ENCODE measurements at regions not wholly inside any gene's neighbourhood (a gene's known extent, or its start where the extent isn't known, plus 50 kb on each side); places are given as distances from the start of the nearest gene placed in this dataset.
A peak's percentile ranks its signal among the peaks of the same experiment; 100 is the strongest.

DNA sequence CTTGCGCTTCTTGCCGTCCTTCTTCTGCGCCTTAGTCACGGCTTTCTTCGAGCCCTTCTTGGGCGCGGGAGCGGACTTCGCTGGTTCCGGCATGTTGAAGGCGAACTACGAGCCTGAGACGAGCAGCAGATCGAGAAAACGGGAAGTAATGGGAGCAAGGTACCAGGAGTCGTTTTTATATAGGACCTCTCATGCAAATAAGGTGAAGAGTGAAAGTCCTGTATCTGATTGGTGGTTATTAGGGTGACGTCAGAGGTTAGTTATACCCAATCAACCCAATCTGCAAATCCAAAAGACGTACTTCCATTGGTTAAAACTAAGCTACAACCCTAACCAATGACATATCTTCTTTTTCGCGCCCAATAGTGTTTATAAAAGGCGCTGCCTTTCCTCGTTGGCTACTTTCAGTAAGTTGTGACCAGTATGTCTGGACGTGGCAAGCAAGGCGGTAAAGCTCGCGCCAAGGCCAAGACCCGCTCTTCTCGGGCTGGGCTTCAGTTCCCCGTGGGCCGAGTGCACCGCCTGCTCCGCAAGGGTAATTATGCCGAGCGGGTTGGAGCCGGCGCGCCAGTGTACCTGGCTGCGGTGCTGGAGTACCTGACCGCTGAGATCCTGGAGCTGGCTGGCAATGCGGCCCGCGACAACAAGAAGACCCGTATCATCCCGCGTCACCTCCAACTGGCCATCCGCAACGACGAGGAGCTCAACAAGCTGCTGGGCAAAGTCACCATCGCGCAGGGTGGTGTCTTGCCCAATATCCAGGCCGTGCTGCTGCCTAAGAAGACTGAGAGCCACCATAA, 100.6 kb upstream of the PRSS16 start:
- Histone ChIP-seq H3K4me3 (ENCODE audit: insufficient read depth, low read depth, low read length, poor library complexity, severe bottlenecking) (peak overlapping the region; percentile 79), H3K9me3 (ENCODE audit: control insufficient read depth, low read length) (no peaks in the 10 kb centered on the region)
- DNase-seq, result peak; percentile 63 to 71 (median 64)

DNA sequence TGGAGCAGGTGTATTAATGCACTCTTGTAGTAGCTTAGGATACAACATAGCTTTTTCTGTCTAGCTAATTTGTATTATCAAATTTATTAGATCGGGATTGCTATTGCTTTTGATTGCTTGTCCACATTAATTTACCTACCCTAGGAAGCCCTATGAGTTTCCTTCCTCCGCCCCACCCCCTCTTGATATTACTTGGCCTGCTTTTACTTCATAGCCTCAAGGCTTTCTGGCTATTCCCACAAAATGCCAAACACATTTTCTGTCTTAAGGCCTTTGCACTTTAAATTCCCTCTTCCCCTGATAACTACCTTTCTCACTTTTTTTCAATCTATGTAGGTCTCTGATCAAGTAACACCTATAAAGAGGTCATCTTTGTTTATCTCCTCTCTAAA, 99.1 kb upstream of the PRSS16 start:
- Histone ChIP-seq H3K27ac (ENCODE audit: insufficient read depth, low read length, poor library complexity, severe bottlenecking) (no peak overlapping the region), H3K27me3 (replicated peaks; ENCODE audit: control insufficient read depth, insufficient read depth, low read length, poor library complexity, severe bottlenecking) (no peaks in the 10 kb centered on the region), H3K4me1 (ENCODE audit: control insufficient read depth, insufficient read depth, low read length, poor library complexity, severe bottlenecking) (peaks cover 3% of the 10 kb centered on the region), H3K36me3 (ENCODE audit: control insufficient read depth, insufficient read depth, low read length) (no peaks in the 10 kb centered on the region), H3K9me3 (ENCODE audit: control insufficient read depth, low read length) (no peaks in the 10 kb centered on the region), H3K4me3 (ENCODE audit: insufficient read depth, low read depth, low read length, poor library complexity, severe bottlenecking) (no peak overlapping the region)
- DNase-seq, result no peak

More for the DNA sequence above, 100.6 kb upstream of the PRSS16 start:
- Histone ChIP-seq H3K27ac (ENCODE audit: insufficient read depth, low read length, poor library complexity, severe bottlenecking) (peak overlapping the region; percentile 90), H3K4me1 (ENCODE audit: control insufficient read depth, insufficient read depth, low read length, poor library complexity, severe bottlenecking) (peaks cover 3% of the 10 kb centered on the region), H3K27me3 (replicated peaks; ENCODE audit: control insufficient read depth, insufficient read depth, low read length, poor library complexity, severe bottlenecking) (no peaks in the 10 kb centered on the region), H3K36me3 (ENCODE audit: control insufficient read depth, insufficient read depth, low read length) (no peaks in the 10 kb centered on the region)

DNA sequence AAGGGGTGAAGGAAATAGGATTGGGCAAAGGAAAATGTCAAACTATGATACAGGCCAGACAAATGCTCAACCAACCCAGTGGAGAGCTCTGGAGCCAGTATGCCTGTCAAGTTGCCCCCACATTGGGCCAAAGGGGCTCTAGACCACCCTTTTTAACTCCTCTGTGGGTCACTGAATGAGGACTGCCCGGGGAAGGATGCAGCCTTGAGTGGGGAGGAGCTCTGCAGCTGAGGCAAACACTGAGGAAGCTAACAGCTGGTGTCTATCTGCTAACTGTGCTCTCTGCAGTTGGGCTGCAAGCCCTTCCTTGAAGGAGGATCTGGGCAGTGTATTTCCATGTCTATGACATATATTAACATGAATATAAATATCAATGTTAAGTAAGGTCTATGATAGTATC, 98.4 kb upstream of the PRSS16 start:
- Histone ChIP-seq H3K27me3 (replicated peaks; ENCODE audit: control insufficient read depth, insufficient read depth, low read length, poor library complexity, severe bottlenecking) (no peaks in the 10 kb centered on the region), H3K36me3 (ENCODE audit: control insufficient read depth, insufficient read depth, low read length) (no peaks in the 10 kb centered on the region), H3K27ac (ENCODE audit: insufficient read depth, low read length, poor library complexity, severe bottlenecking) (no peak overlapping the region), H3K4me1 (ENCODE audit: control insufficient read depth, insufficient read depth, low read length, poor library complexity, severe bottlenecking) (peaks cover 3% of the 10 kb centered on the region), H3K9me3 (ENCODE audit: control insufficient read depth, low read length) (no peaks in the 10 kb centered on the region), H3K4me3 (ENCODE audit: insufficient read depth, low read depth, low read length, poor library complexity, severe bottlenecking) (no peak overlapping the region)
- no peak for DNase-seq

DNA sequence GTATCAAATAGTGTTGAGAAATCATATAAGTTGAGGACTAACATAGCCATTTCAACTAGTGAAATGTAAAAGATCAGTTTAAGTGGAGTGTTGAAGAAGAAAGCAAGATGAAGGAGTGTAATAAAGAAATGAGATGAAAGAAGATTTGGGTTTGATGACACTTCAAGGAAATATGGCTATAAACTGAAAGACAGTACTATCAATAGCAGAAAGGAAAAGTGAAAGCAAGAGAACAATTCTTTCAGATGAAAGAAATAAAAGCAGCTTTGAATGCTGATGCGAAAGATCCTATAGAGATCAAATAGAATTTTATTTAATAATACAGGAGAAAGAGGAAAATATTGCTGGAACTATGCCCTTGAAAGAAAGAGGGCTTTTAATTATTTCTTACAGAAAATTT, 92.8 kb upstream of the PRSS16 start:
- Histone ChIP-seq H3K27me3 (replicated peaks; ENCODE audit: control insufficient read depth, insufficient read depth, low read length, poor library complexity, severe bottlenecking) (no peaks in the 10 kb centered on the region), H3K27ac (ENCODE audit: insufficient read depth, low read length, poor library complexity, severe bottlenecking) (peak overlapping the region; percentile 33), H3K4me3 (ENCODE audit: insufficient read depth, low read depth, low read length, poor library complexity, severe bottlenecking) (no peak overlapping the region), H3K4me1 (ENCODE audit: control insufficient read depth, insufficient read depth, low read length, poor library complexity, severe bottlenecking) (peaks cover 5% of the 10 kb centered on the region), H3K36me3 (ENCODE audit: control insufficient read depth, insufficient read depth, low read length) (no peaks in the 10 kb centered on the region), H3K9me3 (ENCODE audit: control insufficient read depth, low read length) (no peaks in the 10 kb centered on the region)
- DNase-seq, result no peak

DNA sequence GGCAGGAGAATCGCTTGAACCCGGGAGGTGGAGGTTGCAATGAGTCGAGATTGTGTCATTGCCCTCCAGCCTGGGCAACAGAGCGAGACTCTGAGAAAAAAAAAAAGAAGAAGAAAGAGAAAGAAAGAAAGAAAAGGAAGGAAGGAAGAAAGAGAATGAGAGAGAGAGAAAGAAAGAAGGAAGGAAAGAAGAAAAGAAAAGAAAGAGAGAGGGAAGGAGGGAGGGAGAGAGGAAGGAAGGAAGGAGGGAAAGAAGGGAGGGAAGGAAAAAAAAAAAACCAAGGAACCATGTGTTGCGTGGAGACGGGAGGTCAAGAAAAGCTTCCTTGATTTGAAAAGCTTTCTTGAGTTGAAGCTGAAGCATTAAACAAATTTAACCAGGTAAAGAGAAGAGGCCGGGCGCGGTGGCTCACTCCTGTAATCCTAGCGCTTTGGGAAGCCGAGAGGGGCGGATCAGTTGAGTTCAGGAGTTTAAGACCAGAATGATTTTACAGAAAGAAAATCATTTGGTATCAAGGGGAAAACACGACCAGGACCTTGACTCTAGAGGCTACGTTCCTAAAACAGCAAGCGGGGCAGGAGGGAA, 90.5 kb upstream of the PRSS16 start:
- Histone ChIP-seq H3K4me3 (ENCODE audit: insufficient read depth, low read depth, low read length, poor library complexity, severe bottlenecking) (no peak overlapping the region), H3K27ac (ENCODE audit: insufficient read depth, low read length, poor library complexity, severe bottlenecking) (no peak overlapping the region), H3K36me3 (ENCODE audit: control insufficient read depth, insufficient read depth, low read length) (no peaks in the 10 kb centered on the region), H3K4me1 (ENCODE audit: control insufficient read depth, insufficient read depth, low read length, poor library complexity, severe bottlenecking) (peaks cover 5% of the 10 kb centered on the region), H3K9me3 (ENCODE audit: control insufficient read depth, low read length) (no peaks in the 10 kb centered on the region), H3K27me3 (replicated peaks; ENCODE audit: control insufficient read depth, insufficient read depth, low read length, poor library complexity, severe bottlenecking) (no peaks in the 10 kb centered on the region)
- DNase-seq, result no peak

DNA sequence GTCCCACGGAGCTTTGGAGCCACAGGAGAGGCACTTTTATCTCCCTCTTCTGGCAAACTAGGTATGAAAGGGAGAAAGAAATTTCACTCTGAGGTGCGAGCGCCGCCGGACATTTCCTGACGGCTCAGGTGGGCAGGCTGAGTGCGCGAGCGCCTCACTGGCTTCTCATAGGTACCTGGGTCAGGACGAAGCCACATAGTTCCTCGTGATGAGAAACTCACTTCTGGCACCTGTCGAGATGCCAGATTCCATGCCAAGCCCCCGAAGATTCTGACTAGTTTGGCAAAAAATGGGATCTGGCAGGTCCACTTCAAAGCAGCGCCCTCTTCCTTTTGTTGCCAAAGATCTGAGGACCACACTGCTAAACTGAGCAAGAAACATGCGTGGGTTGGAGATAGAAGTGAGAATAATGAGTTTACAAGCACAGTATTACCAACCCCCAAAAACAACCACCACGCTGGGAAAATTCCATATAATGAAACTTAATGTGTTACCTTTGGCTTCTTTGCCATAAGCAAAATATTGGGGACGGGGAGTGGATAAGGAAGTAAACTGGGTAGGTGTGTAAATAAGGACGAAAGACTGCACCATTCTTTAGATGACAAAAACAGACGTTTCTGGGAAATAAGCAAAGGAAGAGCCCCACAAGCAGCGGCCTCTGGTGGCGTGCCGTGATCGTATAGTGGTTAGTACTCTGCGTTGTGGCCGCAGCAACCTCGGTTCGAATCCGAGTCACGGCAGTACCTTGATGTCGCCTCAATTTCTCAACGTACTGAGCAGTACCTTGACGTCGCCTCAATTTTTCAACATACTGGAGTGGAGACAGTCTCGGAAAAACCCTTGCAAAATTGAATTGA, 89.8 kb upstream of the PRSS16 start:
- Histone ChIP-seq H3K4me1 (ENCODE audit: control insufficient read depth, insufficient read depth, low read length, poor library complexity, severe bottlenecking) (peaks cover 5% of the 10 kb centered on the region), H3K9me3 (ENCODE audit: control insufficient read depth, low read length) (no peaks in the 10 kb centered on the region), H3K27ac (ENCODE audit: insufficient read depth, low read length, poor library complexity, severe bottlenecking) (no peak overlapping the region), H3K36me3 (ENCODE audit: control insufficient read depth, insufficient read depth, low read length) (no peaks in the 10 kb centered on the region), H3K27me3 (replicated peaks; ENCODE audit: control insufficient read depth, insufficient read depth, low read length, poor library complexity, severe bottlenecking) (no peaks in the 10 kb centered on the region), H3K4me3 (ENCODE audit: insufficient read depth, low read depth, low read length, poor library complexity, severe bottlenecking) (peak overlapping the region; percentile 37)
- DNase-seq, result peak; percentile 68 to 78 (median 77)

DNA sequence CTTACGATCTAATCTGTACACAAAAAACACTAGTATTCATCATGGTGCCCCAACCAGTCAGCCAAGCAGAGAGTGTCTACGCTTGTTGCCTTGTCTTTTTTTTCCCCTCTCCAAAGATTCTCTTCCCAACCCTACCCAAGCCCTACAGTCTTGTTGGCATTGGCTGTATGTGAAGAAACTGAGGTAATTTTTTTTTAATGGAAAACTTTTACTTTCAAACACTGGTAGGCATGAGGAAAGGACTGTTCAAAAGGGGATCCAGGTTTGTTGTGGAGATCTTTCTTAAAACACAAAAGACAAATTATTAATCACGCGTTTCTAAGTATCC, 89.2 kb upstream of the PRSS16 start:
- Histone ChIP-seq H3K4me3 (ENCODE audit: insufficient read depth, low read depth, low read length, poor library complexity, severe bottlenecking) (no peak overlapping the region), H3K27ac (ENCODE audit: insufficient read depth, low read length, poor library complexity, severe bottlenecking) (no peak overlapping the region)

DNA sequence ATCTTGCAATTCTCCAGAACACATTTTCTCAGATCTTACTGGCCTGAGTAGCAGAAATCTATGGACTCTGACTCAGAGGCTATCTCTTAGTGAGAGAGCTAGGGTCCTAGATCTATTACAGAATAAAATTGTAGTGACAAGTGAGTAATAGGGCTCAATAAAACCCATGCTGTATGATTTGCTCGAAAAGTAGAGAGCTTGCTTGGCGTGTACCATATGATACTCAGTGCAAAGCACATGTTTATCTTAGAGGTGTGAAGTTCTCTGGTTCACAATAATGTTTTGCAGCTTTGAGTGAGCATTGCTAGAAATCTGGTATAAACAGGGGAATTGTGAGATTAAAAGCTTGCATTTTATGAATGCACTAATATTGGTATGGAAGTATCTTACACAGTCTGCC, 87.8 kb upstream of the PRSS16 start:
- Histone ChIP-seq H3K27me3 (replicated peaks; ENCODE audit: control insufficient read depth, insufficient read depth, low read length, poor library complexity, severe bottlenecking) (no peaks in the 10 kb centered on the region), H3K4me3 (ENCODE audit: insufficient read depth, low read depth, low read length, poor library complexity, severe bottlenecking) (no peak overlapping the region), H3K9me3 (ENCODE audit: control insufficient read depth, low read length) (no peaks in the 10 kb centered on the region), H3K4me1 (ENCODE audit: control insufficient read depth, insufficient read depth, low read length, poor library complexity, severe bottlenecking) (peaks cover 5% of the 10 kb centered on the region), H3K36me3 (ENCODE audit: control insufficient read depth, insufficient read depth, low read length) (no peaks in the 10 kb centered on the region), H3K27ac (ENCODE audit: insufficient read depth, low read length, poor library complexity, severe bottlenecking) (no peak overlapping the region)
- DNase-seq, result no peak

More for the DNA sequence above, 89.2 kb upstream of the PRSS16 start:
- peaks cover 5% of the 10 kb centered on the region for H3K4me1 ChIP-seq (ENCODE audit: control insufficient read depth, insufficient read depth, low read length, poor library complexity, severe bottlenecking)
- no peaks in the 10 kb centered on the region for H3K36me3 ChIP-seq (ENCODE audit: control insufficient read depth, insufficient read depth, low read length)
- H3K9me3 ChIP-seq (ENCODE audit: control insufficient read depth, low read length), result no peaks in the 10 kb centered on the region
- H3K27me3 ChIP-seq (replicated peaks; ENCODE audit: control insufficient read depth, insufficient read depth, low read length, poor library complexity, severe bottlenecking), result no peaks in the 10 kb centered on the region
- no peak for DNase-seq

DNA sequence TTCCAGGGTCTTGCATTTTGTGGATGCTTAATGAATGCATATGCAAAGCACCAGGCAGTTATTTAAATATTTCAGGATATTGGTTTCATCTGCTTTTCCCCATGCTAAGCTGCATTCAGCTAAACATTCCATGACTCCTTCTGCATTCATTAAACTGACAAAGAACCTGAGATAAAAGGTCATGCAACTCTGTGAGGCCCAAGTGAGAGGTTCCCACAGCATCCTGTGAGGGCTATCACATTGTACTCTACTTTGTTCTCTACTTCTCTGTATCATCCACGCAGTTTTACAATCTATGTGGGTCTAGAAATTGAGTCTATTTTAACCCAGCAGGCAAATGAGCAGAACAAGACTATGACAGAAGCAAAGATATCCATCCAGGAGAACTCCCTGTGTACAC, 86.4 kb upstream of the PRSS16 start:
- H3K4me3 ChIP-seq (ENCODE audit: insufficient read depth, low read depth, low read length, poor library complexity, severe bottlenecking), result no peak overlapping the region
- no peaks in the 10 kb centered on the region for H3K4me1 ChIP-seq (ENCODE audit: control insufficient read depth, insufficient read depth, low read length, poor library complexity, severe bottlenecking)
- H3K27me3 ChIP-seq (replicated peaks; ENCODE audit: control insufficient read depth, insufficient read depth, low read length, poor library complexity, severe bottlenecking), result no peaks in the 10 kb centered on the region
- no peak for DNase-seq
- no peaks in the 10 kb centered on the region for H3K9me3 ChIP-seq (ENCODE audit: control insufficient read depth, low read length)
- no peaks in the 10 kb centered on the region for H3K36me3 ChIP-seq (ENCODE audit: control insufficient read depth, insufficient read depth, low read length)
- H3K27ac ChIP-seq (ENCODE audit: insufficient read depth, low read length, poor library complexity, severe bottlenecking), result no peak overlapping the region

DNA sequence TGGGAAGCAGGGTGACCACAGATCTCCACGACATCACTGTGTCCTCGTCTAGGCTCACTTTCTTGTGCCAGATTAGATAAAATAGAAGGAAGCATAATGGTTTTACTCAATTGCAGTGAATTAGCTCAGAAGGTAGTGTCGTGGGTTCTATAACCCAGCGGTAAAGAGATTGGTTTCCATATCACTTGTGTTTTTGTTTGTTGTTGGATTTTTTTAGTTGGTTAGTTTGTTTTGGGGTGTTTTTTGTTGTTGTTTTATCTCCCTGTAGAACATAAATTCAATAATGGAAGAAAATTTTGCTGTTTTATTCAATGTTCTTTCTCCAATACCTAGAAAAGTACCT, 85.9 kb upstream of the PRSS16 start:
- H3K27ac ChIP-seq (ENCODE audit: insufficient read depth, low read length, poor library complexity, severe bottlenecking), result no peak overlapping the region
- no peaks in the 10 kb centered on the region for H3K27me3 ChIP-seq (replicated peaks; ENCODE audit: control insufficient read depth, insufficient read depth, low read length, poor library complexity, severe bottlenecking)
- no peaks in the 10 kb centered on the region for H3K36me3 ChIP-seq (ENCODE audit: control insufficient read depth, insufficient read depth, low read length)
- no peaks in the 10 kb centered on the region for H3K9me3 ChIP-seq (ENCODE audit: control insufficient read depth, low read length)
- H3K4me1 ChIP-seq (ENCODE audit: control insufficient read depth, insufficient read depth, low read length, poor library complexity, severe bottlenecking), result no peaks in the 10 kb centered on the region
- no peak for DNase-seq
- H3K4me3 ChIP-seq (ENCODE audit: insufficient read depth, low read depth, low read length, poor library complexity, severe bottlenecking), result no peak overlapping the region

All from effector memory CD4-positive, alpha-beta T cell (primary cell).